HEK293 (cell line): ENCODE measurements at regions not wholly inside any gene's neighbourhood (a gene's known extent, or its start where the extent isn't known, plus 50 kb on each side); places are given as distances from the start of the nearest gene placed in this dataset.

Experiments
- ATF2 ChIP-seq: fragments of 450-650 bp; formaldehyde crosslinking; IDR thresholded peaks from 2 replicates; pipeline ENCODE4 v1.5.1; 2016; ENCODE audit warnings: missing biosample characterization, missing genetic modification characterization, low read depth
- ZFP69B ChIP-seq: fragments of 450-650 bp; formaldehyde crosslinking; IDR thresholded peaks from 2 replicates; pipeline ENCODE4 v1.5.1; 2016; ENCODE audit warnings: missing biosample characterization, missing genetic modification characterization
- ZNF133 ChIP-seq: fragments of 450-650 bp; formaldehyde crosslinking; IDR thresholded peaks from 2 replicates; pipeline ENCODE4 v1.5.1; 2016; ENCODE audit warnings: missing biosample characterization, missing genetic modification characterization
- ZNF23 ChIP-seq: fragments of 450-650 bp; formaldehyde crosslinking; IDR thresholded peaks from 2 replicates; pipeline ENCODE4 v1.5.1; 2016; ENCODE audit warnings: missing biosample characterization, missing genetic modification characterization, borderline replicate concordance
- ZNF24 ChIP-seq: fragments of 450-650 bp; formaldehyde crosslinking; IDR thresholded peaks from 2 replicates; pipeline ENCODE4 v1.5.1; 2016; ENCODE audit warnings: missing biosample characterization, missing genetic modification characterization
- ZNF350 ChIP-seq: fragments of 450-650 bp; formaldehyde crosslinking; IDR thresholded peaks from 2 replicates; pipeline ENCODE4 v1.5.0; 2017; ENCODE audit warnings: missing biosample characterization, mild to moderate bottlenecking, missing genetic modification characterization

- TF ChIP-seq ZNF350 (tag by site-specific recombination) (no peak), ATF2 (no peak), ZNF23 (tag by site-specific recombination) (0 out of 2 replicates have a peak, but pooled peaks have one; percentile 69), ZNF133 (tag by site-specific recombination) (no peak), ZFP69B (no peak), ZNF24 (tag by site-specific recombination) (no peak)
Observed at GRCh38 chr20:22473293-22473692, 111.1 kb downstream of the FOXA2 start.
